Upper lobe of left lung (tissue), 4 donors: ENCODE measurements at regions not wholly inside any gene's neighbourhood (a gene's known extent, or its start where the extent isn't known, plus 50 kb on each side); places are given as distances from the start of the nearest gene placed in this dataset.

ENCODE experiments used
- POLR2A ChIP-seq, 4 donors: fragments of 450-650 bp; IDR thresholded peaks; one replicate each; pipeline ENCODE4 v1.5.1; 2016 to 2017; ENCODE audit warnings: antibody characterized with exemption in 4 of 4, mild to moderate bottlenecking in 2 of 4
- POLR2AphosphoS5 ChIP-seq, 2 donors: sonication (generic); formaldehyde crosslinking; IDR thresholded peaks; one replicate each; pipeline ENCODE4 v1.5.1; 2017; ENCODE audit warnings: antibody characterized with exemption in 2 of 2
- TF ChIP-seq, protein P1 (sequence below), 6 experiments: fragments of 450-650 bp in 4 of 6; fragments of 200-600 bp in 2 of 6; sonication (generic) in 2 of 6; IDR thresholded peaks; one replicate each; pipeline ENCODE4 v1.5.1; 2016 to 2019; ENCODE audit warnings: antibody characterized with exemption in 6 of 6

DNA sequence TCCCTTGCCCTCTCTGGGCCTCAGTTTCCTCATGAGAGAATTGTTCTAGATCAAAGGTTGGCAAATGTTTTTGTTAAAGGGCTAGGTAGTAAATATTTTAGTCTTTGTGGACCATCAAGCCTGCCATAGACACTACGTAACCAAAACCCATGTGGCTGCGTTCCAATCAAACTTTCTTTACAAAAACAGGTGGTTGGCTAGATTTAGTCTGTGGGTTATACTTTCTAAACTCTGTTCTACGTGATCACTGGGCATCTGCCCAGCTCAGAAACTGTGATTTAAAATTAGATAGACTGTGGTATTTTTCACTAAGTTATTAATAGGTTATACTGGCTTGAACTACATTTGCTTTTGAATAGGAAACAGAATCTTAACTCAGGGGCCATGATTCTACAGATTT is 149.8 kb upstream of the DCC start:
- TF ChIP-seq, protein P1, sequence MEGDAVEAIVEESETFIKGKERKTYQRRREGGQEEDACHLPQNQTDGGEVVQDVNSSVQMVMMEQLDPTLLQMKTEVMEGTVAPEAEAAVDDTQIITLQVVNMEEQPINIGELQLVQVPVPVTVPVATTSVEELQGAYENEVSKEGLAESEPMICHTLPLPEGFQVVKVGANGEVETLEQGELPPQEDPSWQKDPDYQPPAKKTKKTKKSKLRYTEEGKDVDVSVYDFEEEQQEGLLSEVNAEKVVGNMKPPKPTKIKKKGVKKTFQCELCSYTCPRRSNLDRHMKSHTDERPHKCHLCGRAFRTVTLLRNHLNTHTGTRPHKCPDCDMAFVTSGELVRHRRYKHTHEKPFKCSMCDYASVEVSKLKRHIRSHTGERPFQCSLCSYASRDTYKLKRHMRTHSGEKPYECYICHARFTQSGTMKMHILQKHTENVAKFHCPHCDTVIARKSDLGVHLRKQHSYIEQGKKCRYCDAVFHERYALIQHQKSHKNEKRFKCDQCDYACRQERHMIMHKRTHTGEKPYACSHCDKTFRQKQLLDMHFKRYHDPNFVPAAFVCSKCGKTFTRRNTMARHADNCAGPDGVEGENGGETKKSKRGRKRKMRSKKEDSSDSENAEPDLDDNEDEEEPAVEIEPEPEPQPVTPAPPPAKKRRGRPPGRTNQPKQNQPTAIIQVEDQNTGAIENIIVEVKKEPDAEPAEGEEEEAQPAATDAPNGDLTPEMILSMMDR (IDR thresholded peaks at IDR 0.05): no peak
- TF ChIP-seq POLR2A (IDR thresholded peaks at IDR 0.05) (no peak), POLR2AphosphoS5 (IDR thresholded peaks at IDR 0.05) (no peak)
